Activated T-helper 17 cell treated with anti-CD3 and anti-CD28 coated beads, Interleukin-2, amount 50 U/mL, for 72 hours (primary cell): ENCODE measurements at regions not wholly inside any gene's neighbourhood (a gene's known extent, or its start where the extent isn't known, plus 50 kb on each side); places are given as distances from the start of the nearest gene placed in this dataset.
"Not testable (repeated sequence)": the region's sequence is repeated elsewhere in the genome, so short reads cannot be mapped to it uniquely, and the experiment has no call there.

Experiments used
- ATAC-seq: fragments of 150-1000 bp; cut with Tn5 transposase; replicated peaks from 2 replicates; pipeline ENCODE4 v1.10.0; 2021; ENCODE audit warnings: mild to moderate bottlenecking, moderate library complexity
- H3K27ac Mint-ChIP-seq: one replicate; pipeline ENCODE4 v1.8.0; 2022; ENCODE audit warnings: mixed read lengths
- H3K27me3 Mint-ChIP-seq: one replicate; pipeline ENCODE4 v1.8.0; 2022; ENCODE audit warnings: mixed read lengths
- H3K36me3 Mint-ChIP-seq: one replicate; pipeline ENCODE4 v1.8.0; 2022; ENCODE audit warnings: low read depth, mild to moderate bottlenecking, mixed read lengths
- H3K4me1 Mint-ChIP-seq: one replicate; pipeline ENCODE4 v1.8.0; 2022; ENCODE audit warnings: mixed read lengths
- H3K4me3 Mint-ChIP-seq: one replicate; pipeline ENCODE4 v1.8.0; 2022; ENCODE audit warnings: mild to moderate bottlenecking, mixed read lengths
- H3K9me3 Mint-ChIP-seq: one replicate; pipeline ENCODE4 v1.8.0; 2022; ENCODE audit warnings: mixed read lengths

- H3K4me3 Mint-ChIP-seq, result no peak overlapping the region
- no peaks in the 10 kb centered on the region for H3K9me3 Mint-ChIP-seq
- H3K36me3 Mint-ChIP-seq, result no peaks in the 10 kb centered on the region
- peaks cover 5% of the 10 kb centered on the region for H3K4me1 Mint-ChIP-seq
- H3K27ac Mint-ChIP-seq, result no peak overlapping the region
- no peak for ATAC-seq
- H3K27me3 Mint-ChIP-seq, result peaks cover 5% of the 10 kb centered on the region
These were observed 135.3 kb downstream of the CPZ start for GRCh38 chr4:8727546-8728510.

GRCh38 chr4:8727131-8727530, 134.6 kb downstream of the CPZ start:
- peaks cover 5% of the 10 kb centered on the region for H3K4me1 Mint-ChIP-seq
- no peak overlapping the region for H3K4me3 Mint-ChIP-seq
- no peak for ATAC-seq
- H3K27ac Mint-ChIP-seq, result no peak overlapping the region
- peaks cover 5% of the 10 kb centered on the region for H3K27me3 Mint-ChIP-seq
- H3K36me3 Mint-ChIP-seq, result no peaks in the 10 kb centered on the region
- H3K9me3 Mint-ChIP-seq, result no peaks in the 10 kb centered on the region

- Mint-ChIP-seq H3K9me3 (no peaks in the 10 kb centered on the region), H3K4me3 (no peak overlapping the region), H3K27ac (no peak overlapping the region), H3K36me3 (no peaks in the 10 kb centered on the region), H3K4me1 (peaks cover 5% of the 10 kb centered on the region), H3K27me3 (peaks cover 5% of the 10 kb centered on the region)
- ATAC-seq, result no peak
These were observed 133.8 kb downstream of the CPZ start for GRCh38 chr4:8726344-8726851.

- Mint-ChIP-seq H3K36me3 (no peaks in the 10 kb centered on the region), H3K27me3 (peaks cover 5% of the 10 kb centered on the region), H3K4me3 (no peak overlapping the region), H3K9me3 (no peaks in the 10 kb centered on the region), H3K27ac (no peak overlapping the region), H3K4me1 (peaks cover 5% of the 10 kb centered on the region)
- ATAC-seq, result no peak
These were observed 133.3 kb downstream of the CPZ start for GRCh38 chr4:8725845-8726244.

GRCh38 chr4:8725071-8725841, 132.7 kb downstream of the CPZ start:
- H3K27me3 Mint-ChIP-seq, result peaks cover 5% of the 10 kb centered on the region
- no peaks in the 10 kb centered on the region for H3K9me3 Mint-ChIP-seq
- H3K36me3 Mint-ChIP-seq, result no peaks in the 10 kb centered on the region
- peaks cover 5% of the 10 kb centered on the region for H3K4me1 Mint-ChIP-seq
- no peak overlapping the region for H3K4me3 Mint-ChIP-seq
- H3K27ac Mint-ChIP-seq, result no peak overlapping the region
- no peak for ATAC-seq

- Mint-ChIP-seq H3K27me3 (peaks cover 5% of the 10 kb centered on the region), H3K36me3 (no peaks in the 10 kb centered on the region), H3K4me1 (peaks cover 5% of the 10 kb centered on the region), H3K9me3 (peaks cover 4% of the 10 kb centered on the region), H3K27ac (no peak overlapping the region), H3K4me3 (no peak overlapping the region)
- ATAC-seq, result no peak
These were observed 132.0 kb downstream of the CPZ start for GRCh38 chr4:8724436-8725070.

GRCh38 chr4:8723222-8723980, 130.8 kb downstream of the CPZ start:
- Mint-ChIP-seq H3K27me3 (peaks cover 5% of the 10 kb centered on the region), H3K9me3 (peaks cover 4% of the 10 kb centered on the region), H3K4me1 (peaks cover 5% of the 10 kb centered on the region), H3K4me3 (no peak overlapping the region), H3K36me3 (no peaks in the 10 kb centered on the region), H3K27ac (no peak overlapping the region)
- ATAC-seq, result no peak

GRCh38 chr4:8722556-8722955, 130.0 kb downstream of the CPZ start:
- Mint-ChIP-seq H3K9me3 (peaks cover 4% of the 10 kb centered on the region), H3K4me1 (peaks cover 5% of the 10 kb centered on the region), H3K36me3 (no peaks in the 10 kb centered on the region), H3K27me3 (peaks cover 5% of the 10 kb centered on the region), H3K4me3 (no peak overlapping the region), H3K27ac (no peak overlapping the region)
- no peak for ATAC-seq

GRCh38 chr4:8721621-8722020, 129.1 kb downstream of the CPZ start:
- peaks cover 4% of the 10 kb centered on the region for H3K9me3 Mint-ChIP-seq
- ATAC-seq, result no peak
- H3K4me3 Mint-ChIP-seq, result no peak overlapping the region
- H3K36me3 Mint-ChIP-seq, result no peaks in the 10 kb centered on the region
- peaks cover 5% of the 10 kb centered on the region for H3K27me3 Mint-ChIP-seq
- peaks cover 5% of the 10 kb centered on the region for H3K4me1 Mint-ChIP-seq
- H3K27ac Mint-ChIP-seq, result no peak overlapping the region

- Mint-ChIP-seq H3K27me3 (peaks cover 5% of the 10 kb centered on the region), H3K9me3 (peaks cover 4% of the 10 kb centered on the region), H3K27ac (no peak overlapping the region), H3K4me3 (no peak overlapping the region), H3K36me3 (no peaks in the 10 kb centered on the region), H3K4me1 (peaks cover 5% of the 10 kb centered on the region)
- no peak for ATAC-seq
These were observed 126.9 kb downstream of the CPZ start for GRCh38 chr4:8719421-8719820.

GRCh38 chr4:8717470-8717869, 124.9 kb downstream of the CPZ start:
- ATAC-seq, H3K4me1 Mint-ChIP-seq, H3K4me3 Mint-ChIP-seq, H3K27me3 Mint-ChIP-seq, H3K36me3 Mint-ChIP-seq, H3K27ac Mint-ChIP-seq: not testable (repeated sequence)
- H3K9me3 Mint-ChIP-seq, result peaks cover 16% of the 10 kb centered on the region

GRCh38 chr4:8710946-8711345, 118.4 kb downstream of the CPZ start:
- no peaks in the 10 kb centered on the region for H3K27me3 Mint-ChIP-seq
- H3K4me3 Mint-ChIP-seq, result no peak overlapping the region
- peaks cover 15% of the 10 kb centered on the region for H3K9me3 Mint-ChIP-seq

GRCh38 chr4:8710416-8710815, 117.9 kb downstream of the CPZ start:
- H3K4me3 Mint-ChIP-seq, result no peak overlapping the region
- ATAC-seq, result no peak
- no peak overlapping the region for H3K27ac Mint-ChIP-seq
- H3K9me3 Mint-ChIP-seq, result peaks cover 15% of the 10 kb centered on the region
- H3K4me1 Mint-ChIP-seq, result no peaks in the 10 kb centered on the region
- H3K36me3 Mint-ChIP-seq, result no peaks in the 10 kb centered on the region
- H3K27me3 Mint-ChIP-seq, result no peaks in the 10 kb centered on the region

More at GRCh38 chr4:8710946-8711345, 118.4 kb downstream of the CPZ start:
- Mint-ChIP-seq H3K27ac (no peak overlapping the region), H3K4me1 (no peaks in the 10 kb centered on the region), H3K36me3 (no peaks in the 10 kb centered on the region)
- ATAC-seq, result no peak
